CD1c-positive myeloid dendritic cell (primary cell): ENCODE measurements at regions not wholly inside any gene's neighbourhood (a gene's known extent, or its start where the extent isn't known, plus 50 kb on each side); places are given as distances from the start of the nearest gene placed in this dataset.

Experiments
- DNase-seq: peaks from one replicate; pipeline ENCODE4 v3.0.0-alpha.2; 2016; ENCODE audit errors: extremely low spot score

DNA sequence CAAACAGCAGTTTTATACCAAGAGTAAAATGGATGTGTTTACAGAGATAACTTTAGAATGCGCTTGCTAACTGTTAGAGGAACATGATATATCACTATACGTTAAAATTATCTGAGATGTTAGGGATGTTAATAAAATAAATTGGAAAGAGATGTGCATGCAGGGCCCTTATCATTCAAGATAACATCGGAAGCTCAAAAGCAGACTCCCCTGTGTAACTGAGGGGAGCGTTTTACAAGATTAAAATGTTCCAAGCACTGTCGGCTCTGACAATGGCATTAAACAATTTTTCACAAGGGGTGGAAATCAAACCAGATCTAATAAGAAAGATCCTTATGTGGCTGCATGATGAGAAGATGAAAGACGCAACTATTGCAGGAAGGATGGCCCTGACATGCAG is 53.3 kb upstream of the DCC start:
- DNase-seq, result no peak

DNA sequence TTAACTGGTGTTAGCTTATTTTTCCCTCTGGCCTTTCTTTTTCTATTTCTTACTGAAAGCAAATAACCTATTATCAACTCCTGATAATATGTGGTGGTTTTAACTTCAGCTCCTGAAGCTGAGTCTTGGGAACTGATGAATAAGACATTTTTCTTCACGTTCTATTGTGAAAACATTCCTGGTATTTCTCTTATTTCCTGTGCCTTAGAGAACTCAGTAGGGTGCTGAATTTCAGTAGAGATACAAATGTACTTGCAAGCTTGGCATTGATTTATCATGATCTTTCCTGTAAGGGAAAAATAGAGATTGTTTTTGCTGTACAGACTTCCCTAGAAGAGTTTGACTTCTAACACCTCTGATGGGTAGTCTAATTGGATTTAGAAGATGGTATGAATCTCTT is 52.8 kb upstream of the DCC start:
- no peak for DNase-seq

DNA sequence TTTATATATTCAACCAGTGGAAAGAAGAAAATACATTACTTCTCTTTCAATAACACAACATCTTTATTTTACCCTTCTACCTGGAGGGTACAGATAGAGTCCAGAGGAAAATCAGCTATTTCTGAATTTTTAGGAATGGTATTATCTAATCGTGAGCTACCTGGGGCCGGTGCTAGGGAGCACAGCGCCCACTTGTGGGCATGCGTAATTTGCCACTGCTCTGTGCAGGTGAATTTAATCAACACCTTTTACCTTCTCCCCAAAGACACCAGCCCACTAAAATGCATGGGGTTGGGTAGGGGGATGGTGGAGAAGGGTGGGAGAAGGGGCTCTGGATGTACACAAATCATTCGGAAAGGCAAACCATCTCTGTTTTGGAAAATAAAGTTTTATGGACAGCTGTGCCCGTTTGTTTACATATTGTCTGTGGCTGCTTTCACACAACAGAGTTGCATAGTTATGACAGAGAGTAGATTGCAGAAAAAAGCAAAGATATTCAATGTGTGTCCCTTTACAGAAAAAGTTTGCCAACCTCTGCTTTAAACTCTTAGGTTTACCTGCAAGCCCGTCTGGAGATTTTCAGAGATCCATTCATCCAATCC is 51.5 kb upstream of the DCC start:
- DNase-seq, result no peak

DNA sequence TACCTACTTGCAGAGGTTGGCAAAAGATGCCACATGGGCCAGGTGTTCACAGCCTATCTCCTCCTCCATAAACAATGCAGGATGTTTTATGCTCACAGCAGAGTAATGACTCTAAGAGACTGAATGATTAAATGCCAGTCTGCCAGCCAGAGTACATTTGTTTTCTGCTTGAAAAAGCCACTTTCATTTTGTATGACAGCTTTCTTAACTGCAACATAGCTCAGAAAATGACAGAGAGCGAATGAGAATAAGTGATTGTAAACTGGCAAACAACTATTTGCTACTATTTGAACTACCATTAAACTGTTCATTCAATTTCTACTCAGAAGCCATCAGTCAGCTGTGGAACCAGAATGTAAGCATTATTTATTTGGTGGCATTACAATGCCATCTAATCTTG is 50.6 kb upstream of the DCC start:
- DNase-seq, result no peak
